OCI-LY1 (cell line): ENCODE measurements at regions not wholly inside any gene's neighbourhood (a gene's known extent, or its start where the extent isn't known, plus 50 kb on each side); places are given as distances from the start of the nearest gene placed in this dataset.

Experiments used
- H2AFZ ChIP-seq: fragments of 200-600 bp; sonication (generic), shearing (Covaris generic); 2 replicates; pipeline ENCODE4 v1.6.0; 2014; ENCODE audit warnings: antibody characterized with exemption, mild to moderate bottlenecking, low read length
- H3F3A ChIP-seq: fragments of 200-600 bp; sonication (generic), shearing (Covaris generic); 2 replicates; pipeline ENCODE4 v1.6.0; 2014; ENCODE audit warnings: mild to moderate bottlenecking, antibody characterized with exemption, low read length, moderate library complexity; ENCODE audit not compliant: insufficient read depth
- H3K27ac ChIP-seq: fragments of 200-600 bp; sonication (generic); 2 replicates; pipeline ENCODE4 v1.5.1; 2014; ENCODE audit warnings: low read length, mixed run types, mild to moderate bottlenecking, low read depth; ENCODE audit not compliant: poor library complexity, severe bottlenecking
- H3K27me3 ChIP-seq: fragments of 200-600 bp; sonication (generic); 2 replicates; pipeline ENCODE4 v1.6.0; 2014; ENCODE audit warnings: antibody characterized with exemption, mild to moderate bottlenecking, low read length, moderate library complexity; ENCODE audit not compliant: insufficient read depth
- H3K36me3 ChIP-seq: fragments of 200-600 bp; sonication (generic); 2 replicates; pipeline ENCODE4 v1.6.1; 2014; ENCODE audit warnings: mild to moderate bottlenecking, antibody characterized with exemption, low read length, moderate library complexity, mixed read lengths; ENCODE audit not compliant: insufficient read depth
- H3K4me1 ChIP-seq: fragments of 200-600 bp; sonication (generic); 2 replicates; pipeline ENCODE4 v1.5.1; 2014; ENCODE audit warnings: mild to moderate bottlenecking, low read length, moderate library complexity; ENCODE audit not compliant: insufficient read depth, severe bottlenecking
- H3K4me2 ChIP-seq: fragments of 200-600 bp; sonication (generic), shearing (Covaris generic); 2 replicates; pipeline ENCODE4 v1.6.1; 2014; ENCODE audit warnings: low read length
- H3K4me3 ChIP-seq: fragments of 200-600 bp; sonication (generic); 2 replicates; pipeline ENCODE4 v1.5.1; 2014; ENCODE audit warnings: low read length, low read depth, mild to moderate bottlenecking, mixed read lengths; ENCODE audit not compliant: poor library complexity, severe bottlenecking
- H3K79me2 ChIP-seq: fragments of 200-600 bp; shearing (Covaris generic); 2 replicates; pipeline ENCODE4 v1.6.1; 2016; ENCODE audit warnings: mixed run types, low read length, mixed read lengths; ENCODE audit not compliant: insufficient read depth
- H3K9ac ChIP-seq: fragments of 200-600 bp; sonication (generic), shearing (Covaris generic); 2 replicates; pipeline ENCODE4 v1.6.1; 2014; ENCODE audit warnings: mild to moderate bottlenecking, low read length, mixed read lengths
- H3K9me2 ChIP-seq: fragments of 200-600 bp; sonication (generic), shearing (Covaris generic); 2 replicates; pipeline ENCODE4 v1.6.1; 2014; ENCODE audit warnings: low read depth, mild to moderate bottlenecking, low read length, mixed read lengths
- H3K9me3 ChIP-seq: fragments of 200-600 bp; shearing (Covaris generic); 2 replicates; pipeline ENCODE4 v1.6.1; 2014; ENCODE audit warnings: low read length, mixed read lengths
- H4K20me1 ChIP-seq: fragments of 200-600 bp; sonication (generic), shearing (Covaris generic); 2 replicates; pipeline ENCODE4 v1.6.0; 2016; ENCODE audit warnings: mild to moderate bottlenecking, low read length; ENCODE audit not compliant: insufficient read depth
- CTCF ChIP-seq: fragments of 200-600 bp; sonication (generic), shearing (Covaris generic); IDR thresholded peaks from 2 replicates; pipeline ENCODE4 v1.5.1; 2017; ENCODE audit warnings: mild to moderate bottlenecking, antibody characterized with exemption, low read length, moderate library complexity, mixed read lengths
- EZH2 ChIP-seq: fragments of 200-600 bp; sonication (generic), shearing (Covaris generic); IDR thresholded peaks from 2 replicates; pipeline ENCODE4 v1.8.0; 2017; ENCODE audit warnings: borderline replicate concordance, mixed run types, mild to moderate bottlenecking, antibody characterized with exemption, low read length, moderate library complexity, mixed read lengths

GRCh38 chr7:84482476-84482875 lies 287.9 kb upstream of the SEMA3A start:
- H3K4me1 ChIP-seq, result no peaks in the 10 kb centered on the region

GRCh38 chr7:84479059-84479458 lies 284.5 kb upstream of the SEMA3A start:
- no peak overlapping the region for H3K27ac ChIP-seq
- H3K27me3 ChIP-seq, result no peaks in the 10 kb centered on the region
- H3K36me3 ChIP-seq, result no peaks in the 10 kb centered on the region
- H2AFZ ChIP-seq, result no peak overlapping the region
- H3K9me2 ChIP-seq, result no peaks in the 10 kb centered on the region
- H3K79me2 ChIP-seq, result no peaks in the 10 kb centered on the region
- no peaks in the 10 kb centered on the region for H3K9me3 ChIP-seq
- H3K4me2 ChIP-seq, result no peak overlapping the region
- H3K4me1 ChIP-seq, result no peaks in the 10 kb centered on the region
- TF ChIP-seq EZH2 (no peak), CTCF (no peak)
- no peaks in the 10 kb centered on the region for H4K20me1 ChIP-seq
- H3K4me3 ChIP-seq, result no peak overlapping the region
- no peaks in the 10 kb centered on the region for H3F3A ChIP-seq
- H3K9ac ChIP-seq, result no peak overlapping the region

More at GRCh38 chr7:84482476-84482875, 287.9 kb upstream of the SEMA3A start:
- H3K79me2 ChIP-seq, result no peaks in the 10 kb centered on the region
- no peak for TF ChIP-seq EZH2
- TF ChIP-seq CTCF, result no peak
- H3K36me3 ChIP-seq, result no peaks in the 10 kb centered on the region
- no peaks in the 10 kb centered on the region for H3K27me3 ChIP-seq
- H3F3A ChIP-seq, result no peaks in the 10 kb centered on the region
- H3K9me3 ChIP-seq, result no peaks in the 10 kb centered on the region
- no peak overlapping the region for H2AFZ ChIP-seq
- H4K20me1 ChIP-seq, result no peaks in the 10 kb centered on the region
- H3K4me3 ChIP-seq, result no peak overlapping the region
- H3K9me2 ChIP-seq, result no peaks in the 10 kb centered on the region
- no peak overlapping the region for H3K27ac ChIP-seq
- no peak overlapping the region for H3K9ac ChIP-seq
- no peak overlapping the region for H3K4me2 ChIP-seq

- H3K36me3 ChIP-seq, result no peaks in the 10 kb centered on the region
- no peaks in the 10 kb centered on the region for H3K79me2 ChIP-seq
- no peaks in the 10 kb centered on the region for H3K9me2 ChIP-seq
- no peaks in the 10 kb centered on the region for H3F3A ChIP-seq
- TF ChIP-seq CTCF (no peak), EZH2 (no peak)
- no peak overlapping the region for H3K4me2 ChIP-seq
- H2AFZ ChIP-seq, result peak overlapping the region; percentile 10; the same call in 1 of the 2 replicates
- no peaks in the 10 kb centered on the region for H4K20me1 ChIP-seq
- H3K27me3 ChIP-seq, result no peaks in the 10 kb centered on the region
- H3K4me3 ChIP-seq, result no peak overlapping the region
- no peaks in the 10 kb centered on the region for H3K4me1 ChIP-seq
- no peaks in the 10 kb centered on the region for H3K9me3 ChIP-seq
- H3K27ac ChIP-seq, result no peak overlapping the region
- no peak overlapping the region for H3K9ac ChIP-seq
Measured at GRCh38 chr7:84477786-84478478, 283.3 kb upstream of the SEMA3A start.
